ENCODE measurements at regions not wholly inside any gene's neighbourhood (a gene's known extent, or its start where the extent isn't known, plus 50 kb on each side); places are given as distances from the start of the nearest gene placed in this dataset.

DNA sequence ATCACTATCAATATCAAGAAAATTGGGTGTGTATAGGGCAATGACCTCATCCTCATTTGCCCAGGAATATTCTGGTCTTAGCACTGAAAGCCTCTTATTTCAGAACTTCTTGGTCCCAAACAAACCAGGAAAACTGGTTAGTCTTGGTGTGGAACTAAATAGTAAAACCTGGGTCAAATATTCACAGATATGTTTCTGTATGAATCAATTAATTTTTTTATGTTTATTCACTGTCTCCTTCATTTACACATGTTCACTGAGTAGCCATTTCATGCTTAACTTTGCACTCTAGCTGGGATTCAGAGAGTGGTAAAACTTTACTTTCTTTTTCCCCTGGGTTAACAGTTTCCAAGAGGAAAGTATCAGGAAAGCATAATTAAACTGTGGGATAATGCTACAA, 113.7 kb upstream of the PAPPA start:
- DNase-seq = no peak

DNA sequence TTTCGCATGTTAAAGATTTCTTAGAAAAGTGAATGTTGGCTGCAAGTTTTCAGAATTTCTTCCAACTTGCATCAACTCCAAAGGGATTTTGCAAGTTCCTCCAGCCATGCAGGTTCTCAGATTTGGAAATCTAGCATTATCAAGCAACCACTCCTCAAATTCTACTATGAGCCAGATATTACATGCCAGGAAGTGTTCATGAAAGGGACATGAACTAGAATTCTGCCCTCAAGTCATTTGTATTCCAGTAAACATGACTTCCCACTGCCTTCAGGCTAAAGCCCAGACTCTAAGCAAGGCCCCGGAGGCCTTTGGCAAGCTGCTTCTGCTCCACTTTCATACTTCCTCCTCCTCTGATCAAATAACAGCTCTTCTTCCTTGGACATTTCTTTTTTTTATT, 111.3 kb upstream of the PAPPA start:
- DNase-seq = no peak

DNA sequence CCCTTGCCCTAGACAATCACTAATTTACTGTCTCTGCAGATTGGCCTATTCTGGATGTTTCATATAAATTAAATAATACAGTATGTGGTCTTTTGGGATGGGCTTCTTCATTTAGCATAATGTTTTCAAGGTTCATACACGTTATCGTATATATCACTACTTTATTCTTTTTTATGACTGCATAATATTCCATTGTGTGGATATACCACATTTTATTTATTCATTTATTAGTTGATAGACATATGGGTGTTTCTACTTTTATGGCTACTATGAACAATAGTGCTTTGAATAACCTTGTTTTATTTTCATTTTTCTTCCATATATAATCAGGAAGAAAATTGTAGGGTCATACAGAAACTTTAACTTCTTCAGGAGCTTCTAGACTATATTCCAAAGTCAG, 108.5 kb upstream of the PAPPA start:
- no peak for DNase-seq

DNA sequence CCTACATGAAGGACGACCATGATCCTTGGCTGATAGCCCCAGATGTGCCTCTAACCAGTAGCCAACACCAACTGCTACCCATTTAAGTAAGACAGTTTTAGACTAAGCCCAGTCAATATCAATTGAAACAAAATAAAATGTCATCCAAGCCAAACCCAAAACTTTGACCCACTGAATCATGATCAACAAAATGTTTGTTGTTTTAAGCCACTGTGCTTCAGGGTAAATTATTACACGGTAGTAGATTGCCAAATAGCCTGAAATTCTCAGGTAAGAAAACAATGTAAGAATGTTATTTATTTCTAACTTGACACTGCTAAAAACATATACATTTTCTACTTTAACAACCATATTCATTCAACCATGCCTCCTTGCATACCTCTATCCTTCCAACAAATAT, 105.5 kb upstream of the PAPPA start:
- DNase-seq = no peak

DNA sequence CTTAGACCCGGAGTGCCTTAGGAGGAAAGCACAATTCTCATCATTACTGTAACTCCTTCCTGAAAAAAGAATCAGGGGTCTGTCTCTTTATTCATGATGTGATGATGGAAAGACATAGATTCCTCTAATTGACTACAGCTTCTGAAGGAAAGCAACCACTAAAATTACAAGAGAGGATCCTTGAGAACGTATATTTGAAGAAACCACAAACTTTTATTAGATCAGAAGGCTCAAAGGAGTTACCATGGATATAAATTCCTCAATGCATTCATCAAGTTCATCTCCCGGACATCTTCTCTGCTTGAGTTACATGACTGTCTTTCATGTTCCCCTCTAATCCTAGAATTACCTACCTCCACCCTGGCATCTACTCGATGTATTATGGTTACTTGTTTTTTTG, 104.1 kb upstream of the PAPPA start:
- no peak for DNase-seq

DNA sequence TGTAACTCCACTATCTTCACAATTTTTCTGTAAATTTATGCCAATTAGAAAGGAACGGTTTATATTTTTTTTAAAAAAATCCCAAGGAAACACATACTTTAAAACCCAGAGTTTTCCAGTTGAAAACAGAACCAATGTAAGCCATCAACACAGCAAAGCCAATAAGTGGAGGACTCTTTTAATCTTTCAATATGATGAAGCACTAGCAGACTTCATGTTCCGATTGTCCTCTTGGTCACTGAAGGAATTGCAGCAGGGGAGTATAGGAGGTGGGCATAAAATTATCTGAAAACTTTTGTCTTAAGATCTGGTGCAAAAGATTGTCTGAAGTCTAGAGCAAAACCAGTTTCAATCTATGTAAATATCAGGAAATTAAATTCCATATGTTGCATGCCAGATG, 102.1 kb upstream of the PAPPA start:
- no peak for DNase-seq

DNA sequence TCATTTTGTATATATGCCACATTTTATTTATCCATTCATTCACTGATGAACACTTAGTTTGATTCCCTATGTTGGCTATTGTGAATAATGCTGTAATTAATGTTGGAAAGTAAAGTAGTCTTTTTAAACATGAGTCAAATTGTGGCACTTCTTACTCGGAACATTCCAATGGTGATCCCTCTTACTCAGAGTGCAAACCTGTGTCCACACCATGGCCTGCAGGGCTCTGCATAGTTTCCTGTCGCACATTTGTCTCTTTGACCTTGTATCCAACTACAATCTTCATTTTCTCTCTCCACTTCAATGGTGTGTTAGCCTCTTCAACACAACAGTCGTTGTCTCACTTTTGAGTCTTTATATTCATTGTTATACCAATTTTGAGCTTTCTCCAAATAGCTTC, 98.1 kb upstream of the PAPPA start:
- DNase-seq = no peak

DNA sequence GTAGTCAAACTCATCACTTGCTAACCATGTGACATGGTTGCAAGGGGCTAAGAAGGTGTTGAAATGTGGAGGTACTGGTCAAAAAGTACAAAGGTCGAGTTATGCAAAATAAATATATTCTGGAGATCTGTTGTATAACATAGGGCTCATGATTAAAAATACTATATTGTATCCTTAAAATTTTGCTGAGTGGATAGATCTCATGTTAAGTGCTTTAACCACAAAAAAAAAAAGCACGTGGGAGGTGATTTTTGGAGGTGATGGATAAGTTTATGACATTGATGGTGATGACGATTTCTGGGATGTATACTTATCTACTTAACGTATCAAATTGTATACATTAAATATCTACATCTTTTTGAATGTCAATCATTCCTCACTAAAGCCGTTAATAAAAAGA, 96.2 kb upstream of the PAPPA start:
- no peak for DNase-seq

DNA sequence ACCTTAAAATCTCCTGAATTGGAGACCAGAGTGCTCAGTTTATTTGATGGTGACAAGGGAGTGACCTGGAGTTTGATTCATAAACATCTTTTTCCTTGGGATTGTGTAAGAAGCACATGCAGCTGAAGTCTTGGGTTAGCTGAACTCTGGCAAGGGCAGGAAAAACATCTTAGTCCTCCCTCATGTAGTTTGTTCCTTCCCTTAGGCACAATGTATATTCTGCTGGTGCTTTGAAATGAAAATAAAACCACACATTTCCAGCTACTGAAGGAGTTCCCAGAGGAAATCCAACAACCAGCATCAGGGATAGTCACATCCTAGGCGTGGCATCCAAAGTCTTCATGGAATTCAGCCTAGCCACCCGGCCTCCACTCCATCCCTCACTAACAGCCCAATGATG, 95.2 kb upstream of the PAPPA start:
- DNase-seq = no peak

DNA sequence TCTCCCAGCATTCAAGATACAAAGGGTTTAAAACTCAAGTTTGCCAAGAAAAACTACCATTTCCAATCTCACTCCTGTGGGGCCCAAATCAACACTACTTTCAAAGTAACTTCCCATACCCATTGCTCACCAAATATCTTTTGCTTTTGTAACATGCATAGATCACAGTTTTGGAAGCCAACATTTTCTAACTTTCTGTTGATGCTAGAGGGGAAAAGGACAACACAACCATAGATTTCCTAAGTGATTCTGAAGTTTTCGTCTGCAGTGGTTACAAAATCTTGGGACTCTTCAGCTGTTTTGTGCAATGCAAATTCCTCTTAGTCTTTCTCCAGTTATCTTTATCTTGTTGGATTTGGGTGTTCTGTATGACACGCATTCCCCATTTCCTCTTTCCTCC, 94.1 kb upstream of the PAPPA start:
- DNase-seq = no peak

DNA sequence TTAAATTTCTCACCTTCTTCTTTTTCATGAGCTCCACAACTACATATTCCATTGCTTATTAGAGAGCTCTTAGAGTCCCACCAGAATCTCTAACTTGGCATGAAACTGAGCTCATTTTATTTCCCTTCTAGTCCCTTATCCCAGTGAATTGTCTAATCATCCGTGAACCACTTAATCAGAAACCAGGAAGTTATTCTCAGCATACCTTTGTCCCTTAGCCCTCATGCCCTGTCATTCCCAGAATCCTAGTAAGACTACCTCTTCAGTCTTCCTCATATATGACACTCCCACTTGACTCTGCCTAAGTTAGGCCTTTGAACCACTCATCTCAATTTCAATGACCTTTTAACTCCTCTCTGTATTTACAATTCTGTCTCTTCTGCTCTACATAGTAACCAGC, 93.0 kb upstream of the PAPPA start:
- no peak for DNase-seq

DNA sequence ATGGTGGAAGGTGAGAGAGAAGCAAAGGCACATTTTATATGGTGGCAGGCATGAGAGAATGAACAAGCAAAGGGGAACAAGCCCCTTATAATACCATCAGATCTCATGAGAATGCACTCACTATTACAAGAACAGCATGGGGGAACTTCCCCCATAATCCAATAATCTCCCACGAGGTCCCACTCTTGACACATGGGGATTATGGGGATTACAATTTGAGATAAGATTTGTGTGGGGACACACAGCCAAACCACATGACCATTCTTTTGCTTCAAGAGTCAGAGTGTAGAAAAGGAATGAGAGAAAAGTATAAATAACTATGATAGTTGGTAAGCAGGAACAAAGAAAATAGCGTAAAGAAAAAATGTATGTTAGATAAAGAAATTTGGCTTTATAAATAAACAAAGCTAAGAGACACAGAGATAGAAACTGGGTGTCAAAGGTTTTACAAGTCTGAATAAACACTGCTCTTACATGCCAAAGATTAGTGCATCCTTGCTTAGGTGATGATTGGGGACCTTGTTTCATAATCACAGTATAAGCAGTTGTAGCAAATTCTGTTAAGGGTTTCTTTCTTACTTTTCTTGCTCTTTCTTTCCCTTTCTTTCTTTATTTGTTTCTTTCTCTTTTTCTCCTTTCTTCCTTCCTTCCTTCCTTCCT, 91.9 kb upstream of the PAPPA start:
- DNase-seq = no peak

DNA sequence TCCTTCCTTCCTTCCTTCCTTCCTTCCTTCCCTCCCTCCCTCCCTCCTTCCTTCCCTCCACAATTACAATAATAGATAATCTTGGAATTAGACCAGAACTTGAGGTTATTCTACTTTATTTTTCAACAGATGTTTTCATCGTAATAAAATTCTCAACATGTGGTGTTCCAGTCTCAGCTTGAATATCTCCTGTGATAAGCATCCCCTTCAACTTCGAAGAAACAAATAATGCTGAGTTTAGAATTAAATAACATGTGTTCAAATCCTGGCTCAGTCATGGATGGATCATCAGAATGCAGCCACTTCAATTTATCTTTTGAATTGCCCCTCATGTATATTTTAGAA, 91.4 kb upstream of the PAPPA start:
- DNase-seq = no peak

DNA sequence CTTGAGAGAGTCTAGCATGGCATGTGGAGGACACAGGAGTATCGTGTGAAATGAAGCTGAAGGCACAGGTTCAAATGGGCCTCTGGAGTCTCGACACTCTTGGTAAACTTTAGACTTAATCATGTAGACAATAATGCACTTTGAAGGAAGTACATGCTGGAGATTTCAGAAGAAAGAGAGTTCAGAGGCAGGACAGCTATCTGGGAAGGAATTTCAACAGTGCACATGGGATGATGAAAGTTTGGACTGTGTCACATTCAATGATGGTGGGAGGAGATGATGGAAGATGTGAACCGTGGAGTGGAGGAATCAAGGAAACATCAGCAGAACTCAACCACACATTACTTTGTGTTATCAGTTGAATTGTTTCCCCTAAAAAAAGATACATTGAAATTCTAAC, 88.6 kb upstream of the PAPPA start:
- DNase-seq = no peak

DNA sequence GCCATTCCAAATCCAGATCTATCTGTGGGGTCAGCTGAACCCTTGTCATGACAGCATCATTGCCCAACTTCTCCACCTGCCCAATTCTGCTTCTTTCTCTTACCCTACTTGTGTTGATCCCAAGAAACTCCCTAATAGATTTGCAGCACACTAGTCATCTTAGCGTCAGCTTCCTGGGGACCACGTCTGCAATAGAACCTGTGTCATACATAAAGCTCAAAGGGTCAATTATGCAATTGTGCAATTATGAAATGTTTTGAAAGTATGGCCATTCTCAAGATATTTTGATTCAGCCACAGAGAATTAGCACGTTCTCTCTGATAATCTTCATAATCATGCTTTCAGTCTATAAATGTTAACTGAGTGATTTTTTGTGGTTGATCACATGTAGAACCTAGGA, 87.4 kb upstream of the PAPPA start:
- DNase-seq = no peak

DNA sequence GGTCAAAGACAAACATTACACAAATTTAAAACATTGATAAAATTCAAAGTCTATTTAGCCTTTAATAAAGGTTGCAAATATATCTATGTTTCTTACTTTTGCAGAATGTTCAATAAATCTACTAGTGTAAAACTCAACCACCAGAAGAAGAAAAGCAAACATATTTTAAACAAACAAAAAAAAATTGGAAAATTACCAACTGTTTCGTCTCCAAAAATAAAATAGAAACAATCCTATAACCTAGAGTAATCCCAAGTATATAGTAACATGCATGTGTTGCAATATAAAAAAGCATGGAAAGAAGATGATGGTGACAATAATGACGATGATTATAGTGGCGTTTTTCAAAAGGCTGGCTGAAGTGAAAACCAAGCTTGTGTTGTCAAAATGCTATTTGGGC, 86.0 kb upstream of the PAPPA start:
- DNase-seq = no peak

DNA sequence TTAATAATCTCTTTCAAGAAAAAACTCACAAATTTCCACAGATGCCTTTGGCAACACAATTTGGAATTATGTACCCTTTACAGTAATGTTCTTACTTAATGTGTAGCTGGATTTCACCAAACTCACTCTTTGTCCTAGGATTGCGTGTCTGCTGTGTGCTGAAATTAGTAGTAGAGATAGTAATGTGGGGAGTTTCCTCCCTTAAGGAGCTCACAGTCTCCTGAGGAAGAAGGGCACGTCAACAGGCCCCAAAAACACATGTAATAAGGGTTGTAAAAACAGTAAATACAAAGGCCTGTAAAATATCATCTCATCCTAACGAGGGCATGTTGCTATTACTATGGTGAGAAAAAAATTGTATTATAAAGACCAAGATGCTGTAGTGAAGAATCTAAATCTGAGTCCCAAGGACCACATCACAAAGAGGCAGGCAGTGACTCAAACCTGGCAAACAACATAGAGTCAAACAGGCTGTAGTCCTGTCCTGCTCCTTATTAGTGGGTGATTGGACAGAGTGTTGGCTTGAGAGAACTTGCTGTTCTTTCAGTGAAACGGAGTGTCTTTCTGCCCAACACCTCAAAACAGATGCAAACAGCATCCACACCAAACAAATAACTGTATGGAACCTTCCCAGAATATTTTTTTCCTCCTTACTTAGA, 83.2 kb upstream of the PAPPA start:
- no peak for DNase-seq

DNA sequence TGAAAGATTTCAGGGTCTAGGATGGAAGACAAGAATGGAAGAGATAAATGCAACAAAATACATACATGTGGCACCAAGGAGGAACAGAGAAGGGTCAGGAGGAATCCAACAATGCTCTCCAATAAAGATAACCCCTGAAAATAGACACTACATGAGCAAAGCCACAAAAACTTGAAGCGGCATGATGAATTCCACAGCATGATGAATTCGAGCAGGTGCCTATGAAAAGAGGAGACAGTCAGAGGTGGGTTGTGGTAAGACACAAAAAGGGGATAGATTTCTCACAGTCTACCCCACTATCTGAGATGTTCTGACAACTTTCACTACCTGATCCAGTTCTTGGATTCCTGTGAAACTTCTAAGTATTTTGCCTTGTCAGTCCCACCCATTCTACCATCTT, 81.5 kb upstream of the PAPPA start:
- no peak for DNase-seq

DNA sequence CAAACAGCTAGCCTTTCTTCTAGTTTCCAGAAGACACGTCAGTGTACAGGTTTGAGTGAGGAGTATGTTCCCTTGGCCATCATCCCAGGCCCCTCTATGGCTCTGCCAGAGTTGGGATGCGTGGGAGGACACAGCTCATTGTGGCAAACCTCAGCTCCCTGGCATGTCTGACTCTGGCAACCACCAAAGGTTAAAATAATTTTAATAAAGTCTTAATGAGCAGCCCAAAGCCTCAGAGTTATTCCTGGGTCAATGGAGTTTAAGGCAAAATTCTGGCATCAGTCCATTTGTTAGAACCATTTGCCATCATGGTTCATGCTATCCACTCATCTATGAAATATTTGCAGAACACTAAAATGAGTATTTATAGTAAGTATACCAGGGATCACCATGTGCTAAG, 79.8 kb upstream of the PAPPA start:
- DNase-seq = no peak

DNA sequence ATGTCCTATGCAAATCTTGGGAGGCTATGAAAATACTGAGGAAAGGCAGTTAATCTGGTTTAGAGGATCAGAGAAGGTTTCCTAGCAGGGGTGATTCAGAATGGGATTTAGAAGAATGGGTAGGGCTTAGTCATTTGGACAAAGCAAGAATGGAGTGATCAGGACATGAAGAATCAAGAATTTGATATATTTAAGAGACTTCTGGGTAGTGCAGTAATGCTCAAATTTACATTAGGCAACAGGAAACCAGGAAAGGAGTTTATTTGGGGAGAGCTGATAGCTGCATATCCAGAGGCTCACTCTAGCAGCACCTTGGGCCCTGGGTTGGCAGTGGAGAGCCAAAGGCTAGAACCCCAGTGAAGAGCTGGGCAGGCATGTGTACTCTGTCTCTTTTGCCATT, 78.9 kb upstream of the PAPPA start:
- DNase-seq = no peak

DNA sequence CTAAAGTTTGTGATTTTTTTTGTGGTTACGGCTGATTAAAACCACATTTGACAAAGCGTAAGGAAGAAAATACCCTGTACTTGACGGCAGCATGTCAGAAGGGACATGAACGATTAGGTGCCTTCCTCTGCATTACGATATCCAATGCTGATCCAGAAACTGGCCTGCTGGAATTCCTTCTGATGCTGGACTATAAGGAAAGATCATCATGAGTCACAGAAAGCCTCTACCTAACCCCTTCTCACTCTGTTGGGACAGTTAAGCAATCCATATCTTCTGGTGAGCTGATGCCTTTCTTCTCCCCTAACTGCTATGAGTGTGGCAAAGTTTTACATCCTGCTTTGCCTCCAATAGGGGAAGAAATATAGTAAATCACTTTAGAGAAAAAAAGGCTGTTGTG, 78.4 kb upstream of the PAPPA start:
- no peak for DNase-seq

DNA sequence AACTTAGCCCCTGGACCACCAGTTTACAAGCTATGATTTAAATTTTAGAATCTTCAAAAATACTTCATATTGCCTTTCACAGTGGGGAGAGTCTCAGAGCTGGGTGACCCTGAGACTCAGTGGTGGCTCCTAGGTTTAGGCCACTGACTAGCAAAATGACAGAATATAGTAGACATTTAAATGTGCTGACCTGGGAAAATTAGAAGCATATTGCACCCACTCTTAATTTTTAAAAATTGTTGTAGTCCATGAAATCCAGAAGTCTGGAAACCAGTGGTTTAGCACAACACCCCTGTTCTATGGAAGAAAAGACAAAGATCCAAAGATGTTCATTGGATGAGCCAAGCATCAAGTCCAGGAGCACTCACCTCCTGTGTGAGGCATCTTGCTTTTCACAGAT, 75.0 kb upstream of the PAPPA start:
- DNase-seq = no peak

DNA sequence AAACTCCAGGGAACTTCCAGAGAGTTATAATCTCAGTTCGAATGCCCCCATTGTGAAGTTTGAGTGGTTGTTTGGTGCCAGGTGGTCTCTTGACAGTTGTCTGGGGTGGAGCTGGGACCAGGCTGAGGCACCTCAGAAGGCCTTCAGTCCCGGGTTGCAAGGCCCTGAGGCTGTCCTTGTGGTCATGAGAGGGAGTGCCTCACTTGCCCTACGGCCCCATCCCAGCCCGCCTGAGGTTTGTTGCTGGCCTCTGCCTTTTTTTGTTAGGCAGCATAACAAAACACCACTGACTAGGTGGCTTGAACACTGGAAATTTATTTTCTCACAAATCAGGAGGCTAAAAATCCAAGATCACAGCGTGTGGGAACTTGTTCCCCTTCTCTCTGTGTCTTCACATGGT, 73.0 kb upstream of the PAPPA start:
- no peak for DNase-seq

DNA sequence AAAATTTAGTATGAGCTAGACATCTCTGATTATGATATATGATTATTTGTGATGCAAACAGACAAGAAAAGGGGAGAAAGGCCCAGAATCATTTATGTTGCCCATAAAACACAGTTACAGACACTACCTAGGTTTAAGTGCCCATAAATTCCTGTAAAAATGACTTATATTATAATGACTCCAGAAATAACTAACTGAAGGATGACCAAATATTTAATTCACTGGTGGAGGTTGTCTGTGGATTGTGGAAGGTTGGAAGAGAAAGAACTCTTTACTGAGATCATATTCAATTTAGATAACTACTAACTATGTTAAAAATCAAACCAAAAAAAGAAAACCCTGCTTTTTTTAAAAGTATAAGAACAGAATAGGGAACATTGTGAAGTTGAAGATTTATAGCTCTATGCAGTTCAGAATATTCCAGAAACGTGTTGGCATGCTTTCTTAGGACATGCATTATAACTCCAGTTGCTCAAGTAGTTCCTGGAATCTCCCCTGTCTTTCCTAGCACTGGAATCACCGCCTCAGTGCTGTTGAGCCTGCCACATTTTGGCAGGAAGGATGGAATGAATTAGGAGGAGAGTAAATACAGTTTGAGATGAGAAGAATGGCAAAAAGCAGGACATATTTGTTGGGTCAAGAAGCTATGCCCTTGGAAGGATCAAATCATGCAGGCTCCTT, 72.0 kb upstream of the PAPPA start:
- DNase-seq = no peak

Measured in renal pelvis (tissue), 1 donor.